SK-N-SH (cell line): ENCODE measurements at regions not wholly inside any gene's neighbourhood (a gene's known extent, or its start where the extent isn't known, plus 50 kb on each side); places are given as distances from the start of the nearest gene placed in this dataset.

Experiments used
- CTCF ChIA-PET: fragments of 300-600, 350-600 bp; formaldehyde crosslinking; extraction: SDS; loops from one replicate; lab custom pipeline; 2021; lab: Yijun Ruan, JAX
- POLR2A ChIA-PET: fragments of 350-600 bp; sonication (Branson Sonifier 250); formaldehyde crosslinking; extraction: SDS; loops from one replicate; lab custom pipeline; 2020; ENCODE audit warnings: antibody characterized with exemption, inconsistent platforms; lab: Yijun Ruan, JAX
- DNase-seq: peaks from one replicate; pipeline ENCODE4 v3.0.0; 2012
- H2AFZ ChIP-seq: fragments of 200-600 bp; sonication (generic); 2 replicates; pipeline ENCODE4 v1.8.1; 2016; ENCODE audit warnings: antibody characterized with exemption, mild to moderate bottlenecking, low read depth
- H3F3A ChIP-seq: fragments of 200-600 bp; sonication (generic); replicated peaks from 2 replicates; pipeline ENCODE3; 2016; ENCODE audit warnings: antibody characterized with exemption, mild to moderate bottlenecking; ENCODE audit not compliant: insufficient read depth
- H3K27ac ChIP-seq, 2 experiments: fragments of 200-500 bp in 1 of 2; fragments of 200-600 bp in 1 of 2; sonication (Bioruptor generic) in 1 of 2; sonication (generic), shearing (Covaris generic) in 1 of 2; 2 replicates each; pipeline versions ENCODE4 v1.5.1 to v1.6.1; 2014 to 2016; ENCODE audit warnings: low read depth in 2 of 2, inconsistent platforms in 1 of 2, low read length in 1 of 2, mild to moderate bottlenecking in 1 of 2, mixed read lengths in 1 of 2
- H3K27me3 ChIP-seq: fragments of 200-600 bp; sonication (generic), shearing (Covaris generic); 2 replicates; pipeline ENCODE4 v1.6.1; 2016; ENCODE audit warnings: mixed run types; ENCODE audit not compliant: insufficient read depth
- H3K36me3 ChIP-seq, 2 experiments: fragments of 200-500 bp in 1 of 2; fragments of 200-600 bp in 1 of 2; sonication (Bioruptor generic) in 1 of 2; sonication (generic) in 1 of 2; replicated peaks in 1 of 2; 2 replicates each; pipeline versions ENCODE3 to v1.5.1; 2014 to 2016; ENCODE audit warnings: low read length in 1 of 2, mild to moderate bottlenecking in 1 of 2; ENCODE audit not compliant: insufficient read depth in 2 of 2, control insufficient read depth in 1 of 2
- H3K4me1 ChIP-seq, 2 experiments: fragments of 200-500 bp in 1 of 2; fragments of 200-600 bp in 1 of 2; sonication (Bioruptor generic) in 1 of 2; sonication (generic), shearing (Covaris generic) in 1 of 2; 2 replicates each; pipeline versions ENCODE4 v1.5.1 to v1.6.1; 2014 to 2016; ENCODE audit warnings: low read depth in 1 of 2, low read length in 1 of 2, mixed run types in 1 of 2; ENCODE audit not compliant: insufficient read depth in 2 of 2, control insufficient read depth in 1 of 2
- H3K4me2 ChIP-seq: fragments of 200-600 bp; sonication (generic), shearing (Covaris generic); 2 replicates; pipeline ENCODE4 v1.6.1; 2017; ENCODE audit warnings: mixed run types
- H3K4me3 ChIP-seq, 2 experiments: fragments of 200-500 bp in 1 of 2; fragments of 200-600 bp in 1 of 2; sonication (Bioruptor generic) in 1 of 2; sonication (generic), shearing (Covaris generic) in 1 of 2; 2 replicates each; pipeline versions ENCODE4 v1.5.1 to v1.8.1; 2014 to 2016; ENCODE audit warnings: low read depth in 2 of 2, inconsistent platforms in 1 of 2, low read length in 1 of 2, mild to moderate bottlenecking in 1 of 2, mixed read lengths in 1 of 2, moderate library complexity in 1 of 2
- H3K79me2 ChIP-seq: fragments of 200-600 bp; sonication (generic); 2 replicates; pipeline ENCODE4 v1.8.1; 2017; ENCODE audit warnings: mild to moderate bottlenecking; ENCODE audit not compliant: insufficient read depth
- H3K9ac ChIP-seq: fragments of 200-600 bp; sonication (generic); 2 replicates; pipeline ENCODE4 v1.6.1; 2017; ENCODE audit warnings: mixed run types
- H3K9me2 ChIP-seq: fragments of 200-600 bp; sonication (generic); 2 replicates; pipeline ENCODE4 v1.6.1; 2017; ENCODE audit warnings: mixed run types
- H3K9me3 ChIP-seq: fragments of 200-600 bp; sonication (generic); 2 replicates; pipeline ENCODE4 v1.6.1; 2017; ENCODE audit warnings: mixed run types, mild to moderate bottlenecking, moderate library complexity
- H4K20me1 ChIP-seq: fragments of 200-600 bp; sonication (generic); 2 replicates; pipeline ENCODE4 v1.6.1; 2017; ENCODE audit warnings: mild to moderate bottlenecking, mixed run types; ENCODE audit not compliant: insufficient read depth
- ELF1 ChIP-seq: IDR thresholded peaks from 2 replicates; pipeline ENCODE4 v1.4.0; 2012
- EZH2phosphoT487 ChIP-seq: fragments of 200-600 bp; sonication (generic); IDR thresholded peaks from 2 replicates; pipeline ENCODE4 v1.6.1; 2017; ENCODE audit warnings: low read depth, mixed run types, mild to moderate bottlenecking, antibody characterized with exemption, moderate library complexity, borderline replicate concordance
- FOXM1 ChIP-seq: IDR thresholded peaks from 2 replicates; pipeline ENCODE4 v1.4.0; 2012; ENCODE audit warnings: low read depth, mild to moderate bottlenecking
- GATA2 ChIP-seq: sonication (generic); formaldehyde crosslinking; IDR thresholded peaks from 2 replicates; pipeline ENCODE4 v1.5.0; 2020; ENCODE audit warnings: mild to moderate bottlenecking, missing genetic modification reagents
- MAX ChIP-seq: IDR thresholded peaks from 2 replicates; pipeline ENCODE4 v1.4.0; 2012; ENCODE audit warnings: low read depth
- POLR2AphosphoS5 ChIP-seq: IDR thresholded peaks from 2 replicates; pipeline ENCODE4 v1.6.1; 2012; ENCODE audit warnings: low read depth, low read length
- RCOR1 ChIP-seq: fragments of 150-350 bp; IDR thresholded peaks from 2 replicates; pipeline ENCODE4 v1.6.1; 2017; ENCODE audit warnings: antibody characterized with exemption, low read length
- RFX5 ChIP-seq: IDR thresholded peaks from 2 replicates; pipeline ENCODE4 v1.6.1; 2012; ENCODE audit warnings: mild to moderate bottlenecking, improper control_type of control experiment, low read length
- SIN3A ChIP-seq: IDR thresholded peaks from 2 replicates; pipeline ENCODE4 v1.6.1; 2012; ENCODE audit warnings: low read depth, mild to moderate bottlenecking, low read length, moderate library complexity, borderline replicate concordance
- YY1 ChIP-seq: IDR thresholded peaks from 2 replicates; pipeline ENCODE4 v1.4.0; 2012; ENCODE audit warnings: low read depth, mild to moderate bottlenecking
- WGBS: methylation state at CpG from one replicate; pipeline ENCODE4 v1.1.6; 2017; ENCODE audit warnings: low lambda C conversion rate; 5-methylcytosine and 5-hydroxymethylcytosine counted together
- TF ChIP-seq, protein P1 (sequence below): IDR thresholded peaks from 2 replicates; pipeline ENCODE4; 2012
- TF ChIP-seq, protein P2 (sequence below): IDR thresholded peaks from 2 replicates; pipeline ENCODE4 v1.6.1; 2012; ENCODE audit warnings: mild to moderate bottlenecking, low read depth, low read length, moderate library complexity
- TF ChIP-seq, protein P3 (sequence below): fragments of 150-350 bp; IDR thresholded peaks from 2 replicates; pipeline ENCODE4 v1.6.1; 2017; ENCODE audit warnings: antibody characterized with exemption, low read length, low read depth, borderline replicate concordance

- TF ChIP-seq, protein P1, sequence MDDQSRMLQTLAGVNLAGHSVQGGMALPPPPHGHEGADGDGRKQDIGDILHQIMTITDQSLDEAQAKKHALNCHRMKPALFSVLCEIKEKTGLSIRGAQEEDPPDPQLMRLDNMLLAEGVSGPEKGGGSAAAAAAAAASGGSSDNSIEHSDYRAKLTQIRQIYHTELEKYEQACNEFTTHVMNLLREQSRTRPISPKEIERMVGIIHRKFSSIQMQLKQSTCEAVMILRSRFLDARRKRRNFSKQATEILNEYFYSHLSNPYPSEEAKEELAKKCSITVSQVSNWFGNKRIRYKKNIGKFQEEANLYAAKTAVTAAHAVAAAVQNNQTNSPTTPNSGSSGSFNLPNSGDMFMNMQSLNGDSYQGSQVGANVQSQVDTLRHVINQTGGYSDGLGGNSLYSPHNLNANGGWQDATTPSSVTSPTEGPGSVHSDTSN: peak; percentile 65
- TF ChIP-seq, protein P2, sequence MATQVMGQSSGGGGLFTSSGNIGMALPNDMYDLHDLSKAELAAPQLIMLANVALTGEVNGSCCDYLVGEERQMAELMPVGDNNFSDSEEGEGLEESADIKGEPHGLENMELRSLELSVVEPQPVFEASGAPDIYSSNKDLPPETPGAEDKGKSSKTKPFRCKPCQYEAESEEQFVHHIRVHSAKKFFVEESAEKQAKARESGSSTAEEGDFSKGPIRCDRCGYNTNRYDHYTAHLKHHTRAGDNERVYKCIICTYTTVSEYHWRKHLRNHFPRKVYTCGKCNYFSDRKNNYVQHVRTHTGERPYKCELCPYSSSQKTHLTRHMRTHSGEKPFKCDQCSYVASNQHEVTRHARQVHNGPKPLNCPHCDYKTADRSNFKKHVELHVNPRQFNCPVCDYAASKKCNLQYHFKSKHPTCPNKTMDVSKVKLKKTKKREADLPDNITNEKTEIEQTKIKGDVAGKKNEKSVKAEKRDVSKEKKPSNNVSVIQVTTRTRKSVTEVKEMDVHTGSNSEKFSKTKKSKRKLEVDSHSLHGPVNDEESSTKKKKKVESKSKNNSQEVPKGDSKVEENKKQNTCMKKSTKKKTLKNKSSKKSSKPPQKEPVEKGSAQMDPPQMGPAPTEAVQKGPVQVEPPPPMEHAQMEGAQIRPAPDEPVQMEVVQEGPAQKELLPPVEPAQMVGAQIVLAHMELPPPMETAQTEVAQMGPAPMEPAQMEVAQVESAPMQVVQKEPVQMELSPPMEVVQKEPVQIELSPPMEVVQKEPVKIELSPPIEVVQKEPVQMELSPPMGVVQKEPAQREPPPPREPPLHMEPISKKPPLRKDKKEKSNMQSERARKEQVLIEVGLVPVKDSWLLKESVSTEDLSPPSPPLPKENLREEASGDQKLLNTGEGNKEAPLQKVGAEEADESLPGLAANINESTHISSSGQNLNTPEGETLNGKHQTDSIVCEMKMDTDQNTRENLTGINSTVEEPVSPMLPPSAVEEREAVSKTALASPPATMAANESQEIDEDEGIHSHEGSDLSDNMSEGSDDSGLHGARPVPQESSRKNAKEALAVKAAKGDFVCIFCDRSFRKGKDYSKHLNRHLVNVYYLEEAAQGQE: 0 out of 2 replicates have a peak, but pooled peaks have one; percentile 26
Measured at GRCh38 chr1:173409613-173410012, 67.5 kb upstream of the PRDX6 start (continued).

GRCh38 chr1:173410133-173410793 is 66.9 kb upstream of the PRDX6 start:
- no peak for DNase-seq
- peak overlapping the region in 1 of 2 experiments; percentile 59; a peak in 1 of 4 replicates for H3K27ac ChIP-seq
- TF ChIP-seq YY1: no peak
- no peak for TF ChIP-seq FOXM1
- no peak for TF ChIP-seq RFX5
- no peak for TF ChIP-seq GATA2 (CRISPR knock-in tag)
- TF ChIP-seq EZH2phosphoT487: no peak
- no peak for TF ChIP-seq MAX
- TF ChIP-seq POLR2AphosphoS5: no peak
- no peak for TF ChIP-seq ELF1
- no peak for TF ChIP-seq RCOR1
- TF ChIP-seq, protein P3, sequence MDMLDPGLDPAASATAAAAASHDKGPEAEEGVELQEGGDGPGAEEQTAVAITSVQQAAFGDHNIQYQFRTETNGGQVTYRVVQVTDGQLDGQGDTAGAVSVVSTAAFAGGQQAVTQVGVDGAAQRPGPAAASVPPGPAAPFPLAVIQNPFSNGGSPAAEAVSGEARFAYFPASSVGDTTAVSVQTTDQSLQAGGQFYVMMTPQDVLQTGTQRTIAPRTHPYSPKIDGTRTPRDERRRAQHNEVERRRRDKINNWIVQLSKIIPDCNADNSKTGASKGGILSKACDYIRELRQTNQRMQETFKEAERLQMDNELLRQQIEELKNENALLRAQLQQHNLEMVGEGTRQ: no peak
- no peak for TF ChIP-seq SIN3A
- TF ChIP-seq, all 33 proteins: peak for 0
- Histone ChIP-seq H3K4me1 (peaks cover 0 to 9% of the 10 kb centered on the region in 2 experiments; a peak in 2 of 4 replicates), H3K27me3 (no peaks in the 10 kb centered on the region), H4K20me1 (no peaks in the 10 kb centered on the region), H3K4me2 (0 out of 2 replicates have a peak overlapping the region, but pooled peaks have one; percentile 51), H3K36me3 (peaks cover 0 to 2% of the 10 kb centered on the region in 2 experiments), H2AFZ (no peak overlapping the region), H3K4me3 (no peak overlapping the region), H3K9ac (no peak overlapping the region), H3K9me2 (no peaks in the 10 kb centered on the region), H3F3A (peaks cover 16% of the 10 kb centered on the region), H3K79me2 (no peaks in the 10 kb centered on the region), H3K9me3 (no peaks in the 10 kb centered on the region)
- CTCF ChIA-PET: interaction anchor here (0.6 kb wide), 1 partner anchor 590 kb away, joined by 3 read pairs; no protein-coding TSS in a partner anchor
- whole genome bisulfite sequencing: 93% methylated on average over 4 of the region's 4 CpGs
- POLR2A ChIA-PET: no interaction called here
